ENCODE measurements at regions not wholly inside any gene's neighbourhood (a gene's known extent, or its start where the extent isn't known, plus 50 kb on each side); places are given as distances from the start of the nearest gene placed in this dataset.

GRCh38 chr6:119961450-119961849 lies 611.9 kb upstream of the MAN1A1 start:
- intact Hi-C loops (cut with DNase I) = no loop called here
- Histone ChIP-seq H3K27ac (no peak overlapping the region), H3K36me3 (no peaks in the 10 kb centered on the region), H3K27me3 (no peaks in the 10 kb centered on the region), H3K9me3 (no peaks in the 10 kb centered on the region), H3K4me3 (no peak overlapping the region), H3K4me1 (no peaks in the 10 kb centered on the region)
- DNase-seq (ENCODE audit: low spot score in 2 of 2) = no peak
- TF ChIP-seq CTCF (IDR thresholded peaks at IDR 0.05) = no peak

DNA sequence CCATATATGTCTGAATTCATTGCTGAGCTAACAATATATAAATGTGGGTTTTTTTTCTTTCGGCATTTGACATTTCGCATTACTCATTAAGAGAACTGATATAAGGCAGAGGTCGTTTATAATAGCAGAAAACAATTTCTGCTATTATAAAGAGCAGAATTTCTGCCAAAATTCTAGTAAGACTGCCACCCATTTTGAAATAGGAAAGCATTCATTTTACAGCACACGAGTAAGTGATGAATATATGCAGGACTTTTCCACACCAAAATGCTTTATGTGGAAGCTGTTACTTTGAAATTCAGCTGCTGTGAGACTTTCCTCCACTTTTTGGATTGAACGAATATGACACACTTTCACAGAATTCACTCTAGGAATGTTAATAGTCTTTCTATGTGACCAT lies 610.9 kb upstream of the MAN1A1 start:
- Histone ChIP-seq H3K36me3 (no peaks in the 10 kb centered on the region), H3K27ac (no peak overlapping the region), H3K4me1 (no peaks in the 10 kb centered on the region), H3K9me3 (no peaks in the 10 kb centered on the region), H3K27me3 (no peaks in the 10 kb centered on the region), H3K4me3 (no peak overlapping the region)
- no peak for TF ChIP-seq CTCF (IDR thresholded peaks at IDR 0.05)
- intact Hi-C loops (cut with DNase I) = no loop called here
- no peak for DNase-seq (ENCODE audit: low spot score in 2 of 2)

DNA sequence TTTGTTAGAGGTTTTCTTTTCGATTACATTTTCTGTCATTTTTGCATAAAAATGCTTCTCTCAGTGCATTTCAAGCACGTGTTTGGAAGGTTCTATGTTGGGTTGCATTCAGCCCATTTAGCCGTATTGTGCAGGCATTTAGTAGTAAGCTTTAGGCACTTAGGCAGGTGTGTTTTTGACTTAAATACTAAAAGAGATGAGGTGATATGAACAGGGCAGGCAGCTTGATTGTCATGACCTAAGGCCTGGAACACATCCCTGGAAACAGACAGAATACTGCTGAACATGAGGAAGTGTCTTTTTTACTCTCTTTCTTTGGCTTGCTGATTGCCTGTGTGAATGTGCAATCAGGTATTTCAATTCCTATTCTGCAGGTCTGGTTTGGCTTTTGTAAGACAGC lies 610.5 kb upstream of the MAN1A1 start:
- Histone ChIP-seq H3K9me3 (no peaks in the 10 kb centered on the region), H3K27me3 (no peaks in the 10 kb centered on the region), H3K36me3 (no peaks in the 10 kb centered on the region), H3K27ac (no peak overlapping the region), H3K4me3 (no peak overlapping the region), H3K4me1 (no peaks in the 10 kb centered on the region)
- no peak for TF ChIP-seq CTCF (IDR thresholded peaks at IDR 0.05)
- no peak for DNase-seq (ENCODE audit: low spot score in 2 of 2)
- intact Hi-C loops (cut with DNase I) = no loop called here

- no peak for TF ChIP-seq CTCF (IDR thresholded peaks at IDR 0.05)
Measured at GRCh38 chr6:119957195-119957594, 607.6 kb upstream of the MAN1A1 start.

GRCh38 chr6:119952696-119953095 lies 603.1 kb upstream of the MAN1A1 start:
- no peaks in the 10 kb centered on the region for H3K9me3 ChIP-seq
- DNase-seq (ENCODE audit: low spot score in 2 of 2) = no peak
- no peak overlapping the region for H3K4me3 ChIP-seq
- no peak for TF ChIP-seq CTCF (IDR thresholded peaks at IDR 0.05)
- intact Hi-C loops (cut with DNase I) = no loop called here
- H3K27ac ChIP-seq = no peak overlapping the region
- H3K27me3 ChIP-seq = no peaks in the 10 kb centered on the region
- no peaks in the 10 kb centered on the region for H3K36me3 ChIP-seq
- no peaks in the 10 kb centered on the region for H3K4me1 ChIP-seq

More at GRCh38 chr6:119957195-119957594, 607.6 kb upstream of the MAN1A1 start:
- Histone ChIP-seq H3K27ac (no peak overlapping the region), H3K27me3 (no peaks in the 10 kb centered on the region), H3K9me3 (no peaks in the 10 kb centered on the region), H3K36me3 (no peaks in the 10 kb centered on the region), H3K4me3 (no peak overlapping the region), H3K4me1 (no peaks in the 10 kb centered on the region)
- no peak for DNase-seq (ENCODE audit: low spot score in 2 of 2)
- intact Hi-C loops (cut with DNase I) = no loop called here

DNA sequence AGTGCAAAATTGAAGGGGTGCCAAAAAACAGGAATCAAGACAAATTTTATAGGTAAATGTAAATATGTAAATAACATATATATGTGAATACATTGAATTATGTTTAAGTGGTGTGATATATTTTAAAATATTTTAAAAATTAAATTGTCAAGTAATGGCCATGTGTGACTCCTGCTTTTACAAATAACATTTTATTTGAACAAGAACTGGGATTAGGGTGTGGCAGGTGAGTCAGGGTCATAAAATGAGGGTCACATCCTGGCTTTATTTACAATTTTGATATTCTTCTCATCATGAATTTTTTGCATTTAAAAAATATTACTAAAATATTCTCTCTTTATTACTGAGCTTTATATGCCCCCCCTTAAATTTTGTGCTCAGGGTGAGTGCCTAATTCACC lies 601.1 kb upstream of the MAN1A1 start:
- H3K36me3 ChIP-seq = no peaks in the 10 kb centered on the region
- DNase-seq (ENCODE audit: low spot score in 2 of 2) = no peak
- H3K9me3 ChIP-seq = no peaks in the 10 kb centered on the region
- no peak overlapping the region for H3K27ac ChIP-seq
- no peaks in the 10 kb centered on the region for H3K27me3 ChIP-seq
- no peaks in the 10 kb centered on the region for H3K4me1 ChIP-seq
- no peak overlapping the region for H3K4me3 ChIP-seq
- TF ChIP-seq CTCF (IDR thresholded peaks at IDR 0.05) = no peak
- intact Hi-C loops (cut with DNase I) = no loop called here

All from ascending aorta (tissue), 2 donors.